ENCODE measurements at regions not wholly inside any gene's neighbourhood (a gene's known extent, or its start where the extent isn't known, plus 50 kb on each side); places are given as distances from the start of the nearest gene placed in this dataset.

DNA sequence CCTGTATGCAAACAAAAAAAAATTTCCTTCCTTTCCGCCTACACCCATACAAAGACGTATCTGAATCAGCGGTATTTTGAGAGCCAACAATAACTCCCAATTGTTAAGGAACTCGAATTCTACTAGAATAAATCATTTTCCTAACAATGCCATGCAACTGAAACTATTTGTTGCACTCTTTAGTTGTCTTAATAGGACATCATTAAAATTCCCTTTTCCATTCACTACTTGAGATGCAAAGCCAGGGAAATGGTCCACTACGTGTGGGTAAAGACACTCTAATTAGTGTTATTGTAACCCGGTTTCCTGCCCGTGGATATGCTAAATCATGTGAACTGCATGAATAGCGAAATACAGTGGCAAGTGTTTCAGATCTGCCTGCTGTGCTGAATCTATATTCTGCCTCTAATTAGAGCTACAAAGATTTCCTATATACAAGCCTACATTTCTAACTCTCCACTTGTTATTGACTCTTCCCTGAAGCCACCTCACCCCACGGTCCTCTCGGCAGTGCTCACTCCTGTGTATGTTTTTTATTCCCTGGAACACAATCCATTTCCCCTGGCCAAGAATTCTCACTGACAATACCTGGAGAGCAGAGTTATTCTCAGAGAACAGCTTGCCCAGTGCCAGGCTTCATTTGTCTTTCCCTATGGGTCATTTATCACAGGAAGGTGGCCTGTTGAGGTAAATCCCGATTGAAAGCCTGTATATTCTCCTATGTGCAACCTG, 168.3 kb downstream of the PAWR start:
- TF ChIP-seq POLR2AphosphoS5 (IDR thresholded peaks at IDR 0.05; ENCODE audit: borderline replicate concordance, low read depth, low read length) (no peak), EZH2 (IDR thresholded peaks at IDR 0.05) (no peak)
